ENCODE measurements at regions not wholly inside any gene's neighbourhood (a gene's known extent, or its start where the extent isn't known, plus 50 kb on each side); places are given as distances from the start of the nearest gene placed in this dataset.

DNA sequence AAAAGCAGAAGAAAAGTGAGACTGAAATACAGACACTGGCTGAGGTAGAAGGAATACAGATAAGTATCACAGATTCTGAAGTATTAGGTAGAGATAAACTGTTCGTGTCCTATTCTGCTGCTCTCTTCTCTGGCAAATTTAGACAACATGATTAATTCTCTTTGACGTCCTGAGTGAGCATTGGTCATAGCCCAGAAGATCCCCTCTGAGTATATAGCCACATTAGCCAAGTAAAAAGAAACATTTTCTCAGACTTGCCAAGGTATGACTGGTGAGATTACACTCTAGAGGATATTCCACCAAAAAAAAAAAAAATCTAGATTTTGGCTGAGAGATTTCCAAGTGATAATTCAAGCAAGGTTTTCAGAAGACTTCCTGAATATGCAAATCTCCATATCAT lies 111.4 kb upstream of the ALCAM start:
- no peaks in the 10 kb centered on the region for H3K27me3 Mint-ChIP-seq (ENCODE audit: low read depth)
- no peak overlapping the region for H3K27ac Mint-ChIP-seq (ENCODE audit: unreplicated experiment)
- H3K4me3 Mint-ChIP-seq (ENCODE audit: unreplicated experiment): no peak overlapping the region
- TF ChIP-seq, protein P1, sequence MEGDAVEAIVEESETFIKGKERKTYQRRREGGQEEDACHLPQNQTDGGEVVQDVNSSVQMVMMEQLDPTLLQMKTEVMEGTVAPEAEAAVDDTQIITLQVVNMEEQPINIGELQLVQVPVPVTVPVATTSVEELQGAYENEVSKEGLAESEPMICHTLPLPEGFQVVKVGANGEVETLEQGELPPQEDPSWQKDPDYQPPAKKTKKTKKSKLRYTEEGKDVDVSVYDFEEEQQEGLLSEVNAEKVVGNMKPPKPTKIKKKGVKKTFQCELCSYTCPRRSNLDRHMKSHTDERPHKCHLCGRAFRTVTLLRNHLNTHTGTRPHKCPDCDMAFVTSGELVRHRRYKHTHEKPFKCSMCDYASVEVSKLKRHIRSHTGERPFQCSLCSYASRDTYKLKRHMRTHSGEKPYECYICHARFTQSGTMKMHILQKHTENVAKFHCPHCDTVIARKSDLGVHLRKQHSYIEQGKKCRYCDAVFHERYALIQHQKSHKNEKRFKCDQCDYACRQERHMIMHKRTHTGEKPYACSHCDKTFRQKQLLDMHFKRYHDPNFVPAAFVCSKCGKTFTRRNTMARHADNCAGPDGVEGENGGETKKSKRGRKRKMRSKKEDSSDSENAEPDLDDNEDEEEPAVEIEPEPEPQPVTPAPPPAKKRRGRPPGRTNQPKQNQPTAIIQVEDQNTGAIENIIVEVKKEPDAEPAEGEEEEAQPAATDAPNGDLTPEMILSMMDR (IDR thresholded peaks at IDR 0.05): no peak
- peaks cover 13% of the 10 kb centered on the region for H3K9me3 Mint-ChIP-seq (ENCODE audit: low read depth)
- peaks cover 10% of the 10 kb centered on the region for H3K4me1 Mint-ChIP-seq (ENCODE audit: low read depth)
- peaks cover 4% of the 10 kb centered on the region for H3K36me3 Mint-ChIP-seq (ENCODE audit: low read depth)
- DNase-seq (ENCODE audit: low spot score): no peak

DNA sequence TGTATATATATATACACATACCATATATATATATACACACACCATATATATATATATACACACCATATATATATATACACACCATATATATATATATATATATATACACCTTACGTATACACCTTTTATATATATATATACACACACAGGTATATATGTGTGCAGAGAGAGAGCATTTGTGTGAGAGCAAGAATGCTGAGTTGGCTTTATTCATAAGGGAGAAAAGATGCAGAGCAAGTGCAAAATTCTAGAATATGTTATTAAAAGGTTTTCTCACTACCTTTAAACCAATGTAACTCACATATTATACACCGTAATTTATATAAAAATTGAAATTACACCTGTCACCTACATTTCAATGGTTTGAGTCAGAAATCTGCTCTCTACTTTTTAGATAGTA lies 107.2 kb upstream of the ALCAM start:
- H3K36me3 Mint-ChIP-seq (ENCODE audit: low read depth): peaks cover 3% of the 10 kb centered on the region
- H3K4me3 Mint-ChIP-seq (ENCODE audit: unreplicated experiment): no peak overlapping the region
- no peak for DNase-seq (ENCODE audit: low spot score)
- TF ChIP-seq, protein P1 (IDR thresholded peaks at IDR 0.05): no peak
- H3K4me1 Mint-ChIP-seq (ENCODE audit: low read depth): peaks cover 12% of the 10 kb centered on the region
- H3K27ac Mint-ChIP-seq (ENCODE audit: unreplicated experiment): no peak overlapping the region
- H3K27me3 Mint-ChIP-seq (ENCODE audit: low read depth): no peaks in the 10 kb centered on the region
- H3K9me3 Mint-ChIP-seq (ENCODE audit: low read depth): peaks cover 6% of the 10 kb centered on the region

DNA sequence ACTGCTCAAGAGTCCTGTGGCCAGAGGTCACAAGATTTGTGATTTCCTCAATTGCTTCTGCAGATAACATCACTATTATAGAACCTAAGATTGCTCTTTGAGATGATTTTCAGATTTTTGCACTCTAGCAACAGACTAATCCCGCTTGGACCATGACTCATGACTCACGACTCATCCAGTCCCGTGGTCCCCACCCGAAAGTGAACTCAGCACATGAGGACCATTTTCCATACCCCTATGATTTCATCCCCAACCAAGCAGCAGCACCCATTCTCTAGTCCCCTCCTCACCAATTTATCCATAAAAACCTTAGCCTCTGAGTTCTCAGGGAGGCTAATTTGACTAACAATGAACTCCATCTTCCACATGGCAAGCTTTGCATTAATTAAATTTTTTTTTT lies 106.3 kb upstream of the ALCAM start:
- Mint-ChIP-seq H3K27ac (ENCODE audit: unreplicated experiment) (no peak overlapping the region), H3K36me3 (ENCODE audit: low read depth) (peaks cover 3% of the 10 kb centered on the region), H3K27me3 (ENCODE audit: low read depth) (no peaks in the 10 kb centered on the region), H3K4me1 (ENCODE audit: low read depth) (peaks cover 7% of the 10 kb centered on the region), H3K9me3 (ENCODE audit: low read depth) (peaks cover 6% of the 10 kb centered on the region), H3K4me3 (ENCODE audit: unreplicated experiment) (no peak overlapping the region)
- TF ChIP-seq, protein P1 (IDR thresholded peaks at IDR 0.05): no peak
- DNase-seq (ENCODE audit: low spot score): no peak

DNA sequence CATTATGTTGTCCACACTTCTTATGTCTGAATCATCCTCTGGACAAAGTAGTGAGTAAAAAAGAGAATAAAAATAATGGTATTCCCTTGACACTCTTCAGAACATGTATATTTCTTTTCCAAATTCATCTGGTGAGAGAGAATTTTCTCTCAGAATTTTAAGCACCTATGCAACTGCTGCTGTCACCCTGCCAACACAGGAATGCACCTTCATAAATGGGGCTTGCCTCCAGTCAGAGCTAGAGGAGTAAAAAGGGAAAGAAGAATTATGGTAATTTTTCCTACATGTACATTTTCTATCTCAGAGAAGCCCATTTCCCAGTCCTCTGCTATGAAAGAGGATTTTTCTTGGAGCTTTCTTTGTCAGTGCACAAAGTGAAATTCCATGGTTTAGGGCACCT lies 92.2 kb upstream of the ALCAM start:
- H3K27me3 Mint-ChIP-seq (ENCODE audit: low read depth): no peaks in the 10 kb centered on the region
- H3K4me3 Mint-ChIP-seq (ENCODE audit: unreplicated experiment): no peak overlapping the region
- no peak for DNase-seq (ENCODE audit: low spot score)
- H3K4me1 Mint-ChIP-seq (ENCODE audit: low read depth): peaks cover 36% of the 10 kb centered on the region
- TF ChIP-seq, protein P1 (IDR thresholded peaks at IDR 0.05): no peak
- H3K9me3 Mint-ChIP-seq (ENCODE audit: low read depth): peaks cover 5% of the 10 kb centered on the region
- H3K27ac Mint-ChIP-seq (ENCODE audit: unreplicated experiment): peak overlapping the region; percentile 53
- H3K36me3 Mint-ChIP-seq (ENCODE audit: low read depth): no peaks in the 10 kb centered on the region

DNA sequence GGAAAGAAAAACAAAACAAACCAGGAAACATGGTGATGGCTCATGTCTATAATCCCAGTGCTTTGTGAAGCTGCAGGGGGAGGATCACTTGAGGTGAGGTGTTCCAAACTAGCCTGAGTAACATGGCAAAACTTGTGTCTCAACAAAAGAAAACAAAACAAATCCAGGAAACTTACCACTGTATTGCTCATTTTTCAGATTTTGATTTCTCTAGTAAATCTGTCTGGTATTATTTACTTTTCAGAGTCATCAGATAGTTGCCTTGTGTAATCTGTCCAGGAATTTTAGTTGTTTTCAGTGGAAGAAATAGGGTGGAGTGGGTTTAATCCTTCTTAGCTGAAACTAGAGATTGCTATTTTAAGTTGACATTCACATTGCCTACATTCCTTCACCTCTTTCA lies 91.8 kb upstream of the ALCAM start:
- no peak for DNase-seq (ENCODE audit: low spot score)
- Mint-ChIP-seq H3K27me3 (ENCODE audit: low read depth) (no peaks in the 10 kb centered on the region), H3K4me3 (ENCODE audit: unreplicated experiment) (no peak overlapping the region), H3K9me3 (ENCODE audit: low read depth) (peaks cover 5% of the 10 kb centered on the region), H3K27ac (ENCODE audit: unreplicated experiment) (peak overlapping the region; percentile 53), H3K36me3 (ENCODE audit: low read depth) (no peaks in the 10 kb centered on the region), H3K4me1 (ENCODE audit: low read depth) (peaks cover 36% of the 10 kb centered on the region)
- TF ChIP-seq, protein P1 (IDR thresholded peaks at IDR 0.05): no peak
